Keratinocyte (primary cell): ENCODE measurements at regions not wholly inside any gene's neighbourhood (a gene's known extent, or its start where the extent isn't known, plus 50 kb on each side); places are given as distances from the start of the nearest gene placed in this dataset.

Experiments used
- DNase-seq: peaks from one replicate; pipeline ENCODE4 v3.0.0-alpha.2; 2011; ENCODE audit warnings: low read depth, missing footprints, low spot score
- FAIRE-seq: peaks from 2 replicates; lab custom pipeline; 2011; peaks lifted over from hg19 to GRCh38; lab: Jason Lieb, UNC
- H2AFZ ChIP-seq: 2 replicates; pipeline ENCODE4 v1.6.0; 2012; ENCODE audit warnings: low read length, control low read depth, inconsistent platforms; ENCODE audit not compliant: control insufficient read depth
- H3K27ac ChIP-seq: 2 replicates; pipeline ENCODE4 v1.5.1; 2011; ENCODE audit warnings: low read length; ENCODE audit not compliant: control insufficient read depth, insufficient read depth
- H3K27me3 ChIP-seq: 3 replicates; pipeline ENCODE4 v1.6.0; 2011; ENCODE audit warnings: low read length; ENCODE audit not compliant: control insufficient read depth, insufficient read depth; ENCODE audit errors: extremely low read depth
- H3K36me3 ChIP-seq, 2 experiments: 2 replicates in 1 of 2; 3 replicates in 1 of 2; pipeline ENCODE4 v1.5.1; 2011; ENCODE audit warnings: low read length in 2 of 2, mild to moderate bottlenecking in 1 of 2; ENCODE audit not compliant: control insufficient read depth in 2 of 2, insufficient read depth in 2 of 2; ENCODE audit errors: extremely low read depth in 1 of 2
- H3K4me1 ChIP-seq: 3 replicates; pipeline ENCODE4 v1.5.1; 2011; ENCODE audit warnings: low read length; ENCODE audit not compliant: control insufficient read depth, insufficient read depth; ENCODE audit errors: extremely low read depth
- H3K4me2 ChIP-seq: 3 replicates; pipeline ENCODE4 v1.6.0; 2011; ENCODE audit warnings: low read depth, low read length; ENCODE audit not compliant: control insufficient read depth, insufficient read depth; ENCODE audit errors: extremely low read depth
- H3K4me3 ChIP-seq, 3 experiments: fragments of 200-600 bp in 1 of 3; sonication (generic) in 1 of 3; 2 replicates in 2 of 3; 3 replicates in 1 of 3; pipeline ENCODE4 v1.5.1; 2011 to 2016; ENCODE audit warnings: low read length in 3 of 3, mild to moderate bottlenecking in 3 of 3, control low read depth in 2 of 3, inconsistent platforms in 1 of 3, low read depth in 1 of 3, mixed read lengths in 1 of 3, mixed run types in 1 of 3, moderate library complexity in 1 of 3; ENCODE audit not compliant: control insufficient read depth in 2 of 3, insufficient read depth in 2 of 3; ENCODE audit errors: extremely low read depth in 1 of 3
- H3K79me2 ChIP-seq: 2 replicates; pipeline ENCODE4 v1.6.0; 2012; ENCODE audit warnings: low read length; ENCODE audit not compliant: control insufficient read depth, insufficient read depth
- H3K9ac ChIP-seq: 3 replicates; pipeline ENCODE4 v1.6.0; 2011; ENCODE audit warnings: low read length; ENCODE audit not compliant: control insufficient read depth, insufficient read depth; ENCODE audit errors: extremely low read depth
- H3K9me1 ChIP-seq: 3 replicates; pipeline ENCODE4 v1.6.0; 2011; ENCODE audit warnings: low read length; ENCODE audit not compliant: control insufficient read depth, insufficient read depth; ENCODE audit errors: extremely low read depth
- H3K9me3 ChIP-seq: 2 replicates; pipeline ENCODE4 v1.5.1; 2012; ENCODE audit warnings: low read depth, low read length; ENCODE audit not compliant: control insufficient read depth
- H4K20me1 ChIP-seq: 3 replicates; pipeline ENCODE4 v1.6.0; 2011; ENCODE audit warnings: low read length; ENCODE audit not compliant: control insufficient read depth, insufficient read depth; ENCODE audit errors: extremely low read depth
- EZH2 ChIP-seq: IDR thresholded peaks from one replicate; pipeline ENCODE4 v1.6.1; 2012; ENCODE audit warnings: inconsistent platforms, mild to moderate bottlenecking, low read length, moderate library complexity
- dilution Hi-C: fragments of 300-500 bp; cut with MboI; formaldehyde crosslinking; loops from one replicate; pipeline ENCODE4 v1.7.0; 2020; ENCODE audit warnings: low sequenced_read_pairs; ENCODE audit not compliant: extremely low pct_ligation_motif_present
- TF ChIP-seq, protein P1 (sequence below), 3 experiments: IDR thresholded peaks in 1 of 3; conservative IDR thresholded peaks in 1 of 3; optimal IDR thresholded peaks in 1 of 3; 2 replicates in 2 of 3; 3 replicates in 1 of 3; pipeline versions ENCODE3 to v1.5.1; 2011; ENCODE audit warnings: low read length in 3 of 3, mild to moderate bottlenecking in 3 of 3, moderate library complexity in 2 of 3, control low read depth in 1 of 3, inconsistent platforms in 1 of 3; ENCODE audit not compliant: insufficient read depth in 2 of 3; ENCODE audit errors: extremely low read depth in 1 of 3

DNA sequence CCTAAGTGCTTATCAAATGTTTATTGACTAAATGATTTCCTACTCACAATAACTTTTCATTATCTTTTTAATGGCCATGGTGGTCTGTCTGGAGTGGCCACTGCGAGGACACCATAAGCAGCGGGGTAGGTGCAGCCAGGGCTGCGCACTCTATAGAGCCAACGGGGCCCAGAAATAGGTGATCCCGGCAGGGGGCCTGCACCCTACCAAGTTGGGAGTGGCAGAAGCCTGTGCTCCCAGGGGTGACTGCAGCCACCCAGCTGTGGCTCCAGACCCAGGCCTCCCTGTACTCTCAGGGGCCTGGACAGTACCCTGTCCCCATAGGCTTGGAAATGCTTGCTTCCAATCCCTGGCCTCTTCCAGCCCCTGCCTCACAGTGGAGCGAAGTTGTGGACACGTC, 426.4 kb upstream of the FAT3 start:
- Histone ChIP-seq H3K9me1 (no peaks in the 10 kb centered on the region), H4K20me1 (no peaks in the 10 kb centered on the region), H3K9ac (no peak overlapping the region), H3K79me2 (no peaks in the 10 kb centered on the region), H3K4me1 (no peaks in the 10 kb centered on the region), H3K27ac (no peak overlapping the region), H3K4me2 (no peak overlapping the region), H2AFZ (no peak overlapping the region), H3K9me3 (no peaks in the 10 kb centered on the region), H3K36me3 (no peaks in the 10 kb centered on the region), H3K4me3 (no peak overlapping the region), H3K27me3 (no peaks in the 10 kb centered on the region)
- DNase-seq (no peak), FAIRE-seq (no peak)
- TF ChIP-seq, protein P1, sequence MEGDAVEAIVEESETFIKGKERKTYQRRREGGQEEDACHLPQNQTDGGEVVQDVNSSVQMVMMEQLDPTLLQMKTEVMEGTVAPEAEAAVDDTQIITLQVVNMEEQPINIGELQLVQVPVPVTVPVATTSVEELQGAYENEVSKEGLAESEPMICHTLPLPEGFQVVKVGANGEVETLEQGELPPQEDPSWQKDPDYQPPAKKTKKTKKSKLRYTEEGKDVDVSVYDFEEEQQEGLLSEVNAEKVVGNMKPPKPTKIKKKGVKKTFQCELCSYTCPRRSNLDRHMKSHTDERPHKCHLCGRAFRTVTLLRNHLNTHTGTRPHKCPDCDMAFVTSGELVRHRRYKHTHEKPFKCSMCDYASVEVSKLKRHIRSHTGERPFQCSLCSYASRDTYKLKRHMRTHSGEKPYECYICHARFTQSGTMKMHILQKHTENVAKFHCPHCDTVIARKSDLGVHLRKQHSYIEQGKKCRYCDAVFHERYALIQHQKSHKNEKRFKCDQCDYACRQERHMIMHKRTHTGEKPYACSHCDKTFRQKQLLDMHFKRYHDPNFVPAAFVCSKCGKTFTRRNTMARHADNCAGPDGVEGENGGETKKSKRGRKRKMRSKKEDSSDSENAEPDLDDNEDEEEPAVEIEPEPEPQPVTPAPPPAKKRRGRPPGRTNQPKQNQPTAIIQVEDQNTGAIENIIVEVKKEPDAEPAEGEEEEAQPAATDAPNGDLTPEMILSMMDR (optimal IDR thresholded peaks at IDR 0.05 in 1 of 3, IDR thresholded peaks at IDR 0.05 in 1 of 3, conservative IDR thresholded peaks at IDR 0.05 in 1 of 3; ENCODE audit: extremely low read depth in 1 of 3, insufficient read depth in 2 of 3, low read length in 3 of 3): no peak
- no peak for TF ChIP-seq EZH2
- dilution Hi-C loops: no loop called here

DNA sequence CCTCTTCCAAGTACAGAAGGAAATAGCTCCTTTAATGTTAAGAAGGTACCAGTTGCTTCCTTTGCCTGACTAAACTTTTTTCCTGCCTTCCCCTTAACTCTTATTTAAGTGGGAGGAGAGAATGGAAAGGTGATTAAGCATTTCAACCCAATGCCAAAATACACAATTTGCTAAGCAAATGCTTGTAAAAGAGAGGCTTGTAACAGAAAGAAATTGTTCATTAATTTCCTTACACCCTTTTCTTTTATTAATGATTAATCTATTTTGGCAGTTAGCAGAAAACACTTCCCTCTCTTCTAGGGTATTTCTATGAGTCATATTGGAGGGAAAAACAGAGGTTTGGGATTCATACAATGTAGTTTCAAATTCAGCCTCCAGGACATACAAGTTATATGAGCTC, 427.6 kb upstream of the FAT3 start:
- no peak overlapping the region for H3K4me3 ChIP-seq
- H4K20me1 ChIP-seq: no peaks in the 10 kb centered on the region
- H3K79me2 ChIP-seq: no peaks in the 10 kb centered on the region
- H3K27ac ChIP-seq: no peak overlapping the region
- H3K36me3 ChIP-seq: no peaks in the 10 kb centered on the region
- H3K27me3 ChIP-seq: no peaks in the 10 kb centered on the region
- no peak overlapping the region for H2AFZ ChIP-seq
- H3K4me2 ChIP-seq: no peak overlapping the region
- FAIRE-seq (no peak), DNase-seq (no peak)
- H3K9me1 ChIP-seq: no peaks in the 10 kb centered on the region
- no peak overlapping the region for H3K9ac ChIP-seq
- no peaks in the 10 kb centered on the region for H3K4me1 ChIP-seq
- H3K9me3 ChIP-seq: no peaks in the 10 kb centered on the region
- TF ChIP-seq, protein P1 (optimal IDR thresholded peaks at IDR 0.05 in 1 of 3, IDR thresholded peaks at IDR 0.05 in 1 of 3, conservative IDR thresholded peaks at IDR 0.05 in 1 of 3; ENCODE audit: extremely low read depth in 1 of 3, insufficient read depth in 2 of 3, low read length in 3 of 3): no peak
- TF ChIP-seq EZH2: no peak
- dilution Hi-C loops: no loop called here
